PC-3 (cell line): ENCODE measurements at regions not wholly inside any gene's neighbourhood (a gene's known extent, or its start where the extent isn't known, plus 50 kb on each side); places are given as distances from the start of the nearest gene placed in this dataset.

ENCODE experiments used
- CTCF ChIP-seq: fragments of 300-600 bp; sonication (generic); conservative IDR thresholded peaks from 2 replicates; pipeline ENCODE4 v1.5.1; 2017; ENCODE audit warnings: antibody characterized with exemption, low read depth, mild to moderate bottlenecking, low read length
- EZH2 ChIP-seq: fragments of 300-600 bp; sonication (generic); IDR thresholded peaks from one replicate; pipeline ENCODE4 v1.6.1; 2017; ENCODE audit warnings: antibody characterized with exemption, mild to moderate bottlenecking, low read length; ENCODE audit not compliant: unreplicated experiment

DNA sequence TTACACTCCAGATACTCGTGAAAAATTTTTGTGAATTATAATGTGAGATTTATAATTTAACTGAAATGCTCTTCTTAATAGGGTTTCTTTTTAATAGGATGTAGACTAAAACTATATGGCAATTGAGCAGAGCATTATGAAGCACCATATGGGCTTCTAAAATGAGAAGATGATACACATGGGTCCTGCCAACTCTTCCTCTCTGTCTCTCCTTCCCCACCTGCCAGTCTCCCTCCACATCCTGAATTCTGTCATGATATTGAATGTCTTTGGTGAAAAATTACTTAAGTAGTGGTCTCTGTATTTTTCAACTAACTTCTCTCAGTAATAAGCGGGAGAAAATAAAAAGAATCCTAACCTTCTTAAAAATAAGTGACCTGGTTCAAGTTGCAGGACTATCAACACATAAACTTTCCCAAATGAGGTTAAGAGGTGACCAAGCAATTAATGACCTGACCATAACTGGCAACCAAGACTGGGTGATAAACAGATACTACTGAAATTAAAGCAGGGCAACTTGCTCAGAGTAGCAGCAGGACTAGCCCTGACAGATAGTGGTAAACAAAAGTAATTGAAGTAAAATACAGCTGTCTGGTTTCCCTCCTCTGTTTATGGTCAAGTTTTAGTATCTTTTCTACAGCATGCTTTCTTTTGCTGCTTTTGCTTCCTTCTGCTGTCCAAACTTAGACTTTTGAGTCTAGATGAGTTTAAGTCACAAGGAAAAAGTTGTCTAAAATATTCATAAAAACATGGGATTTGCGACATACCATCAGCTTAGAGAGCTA, 117.1 kb upstream of the PDE1A start:
- TF ChIP-seq CTCF = no peak
- no peak for TF ChIP-seq EZH2
